ENCODE measurements at regions not wholly inside any gene's neighbourhood (a gene's known extent, or its start where the extent isn't known, plus 50 kb on each side); places are given as distances from the start of the nearest gene placed in this dataset.

GRCh38 chr6:126967296-126968005 lies 151.0 kb upstream of the RSPO3 start:
- BruUV-seq (replicated peaks): no TSS peak

GRCh38 chr6:126976253-126976797 lies 142.1 kb upstream of the RSPO3 start:
- Histone ChIP-seq H2AFZ (ENCODE audit: low read depth, low read length, poor library complexity, severe bottlenecking) (no peak overlapping the region), H3K9me2 (ENCODE audit: insufficient read depth) (no peaks in the 10 kb centered on the region), H3K27ac (ENCODE audit: low read depth, low read length) (no peak overlapping the region), H4K20me1 (ENCODE audit: insufficient read depth) (no peaks in the 10 kb centered on the region), H3K4me2 (ENCODE audit: low read length) (no peak overlapping the region), H3K4me1 (ENCODE audit: control insufficient read depth in 1 of 2, insufficient read depth in 2 of 2, low read length in 2 of 2) (no peaks in the 10 kb centered on the region), H3K27me3 (ENCODE audit: insufficient read depth, low read length) (no peaks in the 10 kb centered on the region), H3K79me2 (ENCODE audit: insufficient read depth, low read length) (no peaks in the 10 kb centered on the region), H3K4me3 (replicated peaks in 1 of 2; ENCODE audit: low read depth in 1 of 2, low read length in 2 of 2) (no peak overlapping the region), H3K9ac (ENCODE audit: low read length) (no peak overlapping the region), H3K36me3 (ENCODE audit: control insufficient read depth in 1 of 2, insufficient read depth in 2 of 2, low read length in 2 of 2) (no peaks in the 10 kb centered on the region), H3K9me3 (ENCODE audit: control insufficient read depth in 1 of 2, insufficient read depth in 1 of 2, low read depth in 1 of 2, low read length in 2 of 2) (no peaks in the 10 kb centered on the region)
- BruUV-seq (replicated peaks): no TSS peak
- CTCF ChIA-PET: no interaction called here
- RAD21 ChIA-PET (ENCODE audit: low non-redundant PET in 1 of 2, low total read pairs in 2 of 2, uncharacterized antibody in 2 of 2, unreplicated experiment in 2 of 2): no interaction called here
- ATAC-seq (no peak), DNase-seq (ENCODE audit: low read depth, low spot score) (no peak)
- POLR2A ChIA-PET: no interaction called here
- intact Hi-C loops (cut with micrococcal nuclease): no loop called here
- TF ChIP-seq ATF3 (IDR thresholded peaks at IDR 0.05): no peak
- no peak for TF ChIP-seq POLR2A (IDR thresholded peaks at IDR 0.05; ENCODE audit: borderline replicate concordance, extremely low read depth, insufficient read depth, insufficient read length)

More at GRCh38 chr6:126967296-126968005, 151.0 kb upstream of the RSPO3 start:
- no peak overlapping the region for H2AFZ ChIP-seq (ENCODE audit: low read depth, low read length, poor library complexity, severe bottlenecking)
- no peaks in the 10 kb centered on the region for H3K36me3 ChIP-seq (ENCODE audit: control insufficient read depth in 1 of 2, insufficient read depth in 2 of 2, low read length in 2 of 2)
- ChIA-PET RAD21 (ENCODE audit: low non-redundant PET in 1 of 2, low total read pairs in 2 of 2, uncharacterized antibody in 2 of 2, unreplicated experiment in 2 of 2) (no interaction called here), CTCF (no interaction called here), POLR2A (no interaction called here)
- H3K4me2 ChIP-seq (ENCODE audit: low read length): no peak overlapping the region
- no peaks in the 10 kb centered on the region for H4K20me1 ChIP-seq (ENCODE audit: insufficient read depth)
- no peak overlapping the region for H3K27ac ChIP-seq (ENCODE audit: low read depth, low read length)
- H3K9me3 ChIP-seq (ENCODE audit: control insufficient read depth in 1 of 2, insufficient read depth in 1 of 2, low read depth in 1 of 2, low read length in 2 of 2): no peaks in the 10 kb centered on the region
- H3K9ac ChIP-seq (ENCODE audit: low read length): no peak overlapping the region
- H3K79me2 ChIP-seq (ENCODE audit: insufficient read depth, low read length): no peaks in the 10 kb centered on the region
- ATAC-seq (no peak), DNase-seq (ENCODE audit: low read depth, low spot score) (no peak)
- TF ChIP-seq ELF1 (IDR thresholded peaks at IDR 0.05; ENCODE audit: borderline replicate concordance, low read depth): no peak
- no peaks in the 10 kb centered on the region for H3K9me2 ChIP-seq (ENCODE audit: insufficient read depth)
- intact Hi-C loops (cut with micrococcal nuclease): no loop called here
- no peak overlapping the region for H3K4me3 ChIP-seq (replicated peaks in 1 of 2; ENCODE audit: low read depth in 1 of 2, low read length in 2 of 2)
- no peaks in the 10 kb centered on the region for H3K27me3 ChIP-seq (ENCODE audit: insufficient read depth, low read length)
- no peaks in the 10 kb centered on the region for H3K4me1 ChIP-seq (ENCODE audit: control insufficient read depth in 1 of 2, insufficient read depth in 2 of 2, low read length in 2 of 2)
